Neuronal stem cell (in vitro differentiated cells): ENCODE measurements at regions not wholly inside any gene's neighbourhood (a gene's known extent, or its start where the extent isn't known, plus 50 kb on each side); places are given as distances from the start of the nearest gene placed in this dataset.
"Not testable (repeated sequence)": the region's sequence is repeated elsewhere in the genome, so short reads cannot be mapped to it uniquely, and the experiment has no call there.

Experiments used
- DNase-seq: peaks from one replicate; pipeline ENCODE4 v3.0.0-alpha.2; 2013; ENCODE audit warnings: low spot score
- H2AFZ ChIP-seq: one replicate; pipeline ENCODE4 v1.6.1; 2013; ENCODE audit warnings: mild to moderate bottlenecking, low read length, inconsistent platforms
- H2AK5ac ChIP-seq: 2 replicates; pipeline ENCODE4 v1.6.1; 2013; ENCODE audit warnings: low read depth, mild to moderate bottlenecking, inconsistent platforms, low read length, moderate library complexity, mixed read lengths
- H2BK120ac ChIP-seq: 2 replicates; pipeline ENCODE4 v1.6.1; 2013; ENCODE audit warnings: low read depth, mild to moderate bottlenecking, inconsistent platforms, low read length, moderate library complexity, mixed read lengths
- H2BK12ac ChIP-seq: one replicate; pipeline ENCODE4 v1.6.1; 2013; ENCODE audit warnings: low read length, inconsistent platforms
- H2BK15ac ChIP-seq: 2 replicates; pipeline ENCODE4 v1.6.1; 2013; ENCODE audit warnings: mild to moderate bottlenecking, low read length, inconsistent platforms, mixed read lengths
- H2BK5ac ChIP-seq: one replicate; pipeline ENCODE4 v1.6.1; 2013; ENCODE audit warnings: inconsistent platforms, mild to moderate bottlenecking, low read length, moderate library complexity
- H3K14ac ChIP-seq: one replicate; pipeline ENCODE4 v1.6.1; 2013; ENCODE audit warnings: low read length, inconsistent platforms
- H3K18ac ChIP-seq: 2 replicates; pipeline ENCODE4 v1.6.1; 2013; ENCODE audit warnings: low read length, inconsistent platforms
- H3K23ac ChIP-seq: 2 replicates; pipeline ENCODE4 v1.6.1; 2013; ENCODE audit warnings: low read depth, mild to moderate bottlenecking, mixed read lengths, low read length, inconsistent platforms; ENCODE audit not compliant: poor library complexity
- H3K27ac ChIP-seq: replicated peaks from 3 replicates; pipeline ENCODE4 v1.5.1; 2013; ENCODE audit warnings: low read length, inconsistent platforms
- H3K27me3 ChIP-seq, 3 experiments: 2 replicates each; pipeline ENCODE4 v1.6.1; 2013; ENCODE audit warnings: low read length in 3 of 3, mild to moderate bottlenecking in 2 of 3, inconsistent platforms in 1 of 3, low read depth in 1 of 3, mixed read lengths in 1 of 3, moderate library complexity in 1 of 3; ENCODE audit not compliant: control insufficient read depth in 3 of 3, insufficient read depth in 3 of 3
- H3K36me3 ChIP-seq, 2 donors: replicated peaks in 1 of 2; 2 replicates each; pipeline ENCODE4 v1.6.1; 2013; ENCODE audit warnings: low read length in 2 of 2; ENCODE audit not compliant: control insufficient read depth in 2 of 2, insufficient read depth in 2 of 2
- H3K4ac ChIP-seq: 2 replicates; pipeline ENCODE4 v1.6.1; 2013; ENCODE audit warnings: inconsistent platforms, mild to moderate bottlenecking, low read length, moderate library complexity
- H3K4me1 ChIP-seq, 2 donors: 1 replicate in 1 of 2; 2 replicates in 1 of 2; pipeline ENCODE4 v1.6.1; 2013; ENCODE audit warnings: low read length in 2 of 2, low read depth in 1 of 2; ENCODE audit not compliant: control insufficient read depth in 2 of 2, insufficient read depth in 1 of 2
- H3K4me2 ChIP-seq: one replicate; pipeline ENCODE4 v1.6.1; 2013; ENCODE audit warnings: mild to moderate bottlenecking, low read length, inconsistent platforms; ENCODE audit not compliant: insufficient read depth, poor library complexity, severe bottlenecking
- H3K4me3 ChIP-seq, 2 donors: 2 replicates each; pipeline ENCODE4 v1.5.1; 2013; ENCODE audit warnings: low read length in 2 of 2, mild to moderate bottlenecking in 2 of 2, inconsistent platforms in 1 of 2, moderate library complexity in 1 of 2
- H3K79me1 ChIP-seq: one replicate; pipeline ENCODE4 v1.6.1; 2013; ENCODE audit warnings: low read depth, mild to moderate bottlenecking, inconsistent platforms, low read length, moderate library complexity
- H3K9ac ChIP-seq: one replicate; pipeline ENCODE4 v1.6.1; 2013; ENCODE audit warnings: mild to moderate bottlenecking, low read depth, low read length, inconsistent platforms; ENCODE audit not compliant: poor library complexity
- H3K9me3 ChIP-seq, 2 donors: replicated peaks in 1 of 2; 2 replicates each; pipeline versions ENCODE3 to v1.6.1; 2013; ENCODE audit warnings: low read length in 2 of 2, mild to moderate bottlenecking in 2 of 2, inconsistent platforms in 1 of 2, low read depth in 1 of 2, mixed read lengths in 1 of 2, moderate library complexity in 1 of 2; ENCODE audit not compliant: control insufficient read depth in 2 of 2, insufficient read depth in 1 of 2
- H4K8ac ChIP-seq: one replicate; pipeline ENCODE4 v1.6.1; 2013; ENCODE audit warnings: low read depth, mild to moderate bottlenecking, inconsistent platforms, low read length, moderate library complexity
- H4K91ac ChIP-seq: one replicate; pipeline ENCODE4 v1.6.1; 2013; ENCODE audit warnings: low read length, low read depth, mild to moderate bottlenecking, inconsistent platforms; ENCODE audit not compliant: poor library complexity
- WGBS, 2 donors: extraction: QIAGEN DNeasy Blood & Tissue Kit; methylation state at CpG; one replicate each; pipeline ENCODE4 v1.1.7; 2013; ENCODE audit warnings: missing lambda C conversion rate in 2 of 2, mixed read lengths in 1 of 2; ENCODE audit not compliant: insufficient read length in 2 of 2, insufficient replicate concordance in 1 of 2; ENCODE audit errors: extremely low coverage in 2 of 2; 5-methylcytosine and 5-hydroxymethylcytosine counted together

DNA sequence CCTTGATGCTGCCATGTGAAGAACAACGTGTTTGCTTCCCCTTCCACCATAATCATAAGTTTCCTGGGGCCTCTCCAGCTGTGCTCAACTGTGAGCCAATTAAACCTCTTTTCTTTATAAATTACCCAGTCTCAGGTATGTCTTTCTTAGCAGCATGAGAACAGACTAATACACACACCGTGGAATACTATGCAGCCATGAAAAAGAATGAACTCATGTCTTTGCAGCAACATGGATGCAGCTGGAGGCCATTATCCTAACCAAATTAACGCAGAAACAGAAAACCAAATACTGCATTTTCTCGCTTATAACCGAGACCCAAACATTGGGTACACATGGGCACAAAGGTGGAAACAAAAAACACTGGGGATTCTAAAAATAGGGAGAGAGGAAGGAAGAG is 286.7 kb upstream of the MINDY3 start:
- DNase-seq: no peak
- H3K23ac ChIP-seq: no peak overlapping the region
- no peak overlapping the region for H3K27ac ChIP-seq
- no peak overlapping the region for H3K4me2 ChIP-seq
- H3K36me3 ChIP-seq: no peaks in the 10 kb centered on the region
- no peak overlapping the region for H3K18ac ChIP-seq
- no peak overlapping the region for H3K14ac ChIP-seq
- WGBS, 2 donors: no CpG with 5 or more reads among the region's 5 CpGs
- no peaks in the 10 kb centered on the region for H3K27me3 ChIP-seq
- H3K9me3 ChIP-seq: no peaks in the 10 kb centered on the region
- no peak overlapping the region for H2AFZ ChIP-seq
- H2BK5ac ChIP-seq: no peak overlapping the region
- H4K91ac ChIP-seq: no peak overlapping the region
- H2BK120ac ChIP-seq: no peak overlapping the region
- no peaks in the 10 kb centered on the region for H3K79me1 ChIP-seq
- H3K4ac ChIP-seq: no peak overlapping the region
- H3K9ac ChIP-seq: no peak overlapping the region
- H3K4me3 ChIP-seq: no peak overlapping the region
- H2BK15ac ChIP-seq: no peak overlapping the region
- H2AK5ac ChIP-seq: no peak overlapping the region
- no peaks in the 10 kb centered on the region for H3K4me1 ChIP-seq
- H2BK12ac ChIP-seq: no peak overlapping the region
- no peak overlapping the region for H4K8ac ChIP-seq

DNA sequence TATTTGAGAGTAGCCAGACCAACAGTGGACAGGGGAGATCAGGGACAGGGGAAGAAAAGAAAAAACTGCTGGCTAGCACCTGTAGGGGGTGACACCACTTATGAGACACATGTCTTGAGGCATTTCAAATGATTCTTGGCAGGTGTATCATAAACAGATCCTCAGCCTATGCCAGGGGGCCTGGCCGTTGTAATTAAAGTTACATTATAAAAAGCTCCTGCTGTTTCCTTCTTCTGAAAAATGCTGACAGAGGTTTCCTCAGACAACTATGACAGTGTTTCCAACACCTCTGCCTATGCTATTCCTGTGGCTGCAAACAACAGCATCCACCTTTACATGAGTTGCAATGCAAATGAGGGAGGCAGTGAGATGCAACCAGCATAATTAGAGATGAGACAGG is 281.0 kb upstream of the PTER start:
- Histone ChIP-seq H2BK12ac (no peak overlapping the region), H3K4ac (no peak overlapping the region), H3K9me3 (no peaks in the 10 kb centered on the region), H2BK5ac (no peak overlapping the region), H2AFZ (no peak overlapping the region), H3K79me1 (no peaks in the 10 kb centered on the region), H3K27ac (no peak overlapping the region), H2AK5ac (no peak overlapping the region), H4K8ac (no peak overlapping the region), H3K9ac (no peak overlapping the region), H3K4me1 (no peaks in the 10 kb centered on the region), H3K4me2 (no peak overlapping the region), H3K18ac (no peak overlapping the region), H4K91ac (no peak overlapping the region), H2BK120ac (no peak overlapping the region), H3K14ac (no peak overlapping the region), H3K36me3 (no peaks in the 10 kb centered on the region), H2BK15ac (no peak overlapping the region), H3K4me3 (no peak overlapping the region), H3K27me3 (no peaks in the 10 kb centered on the region), H3K23ac (no peak overlapping the region)
- WGBS, 2 donors: no CpG with 5 or more reads among the region's 1 CpG
- DNase-seq: no peak

DNA sequence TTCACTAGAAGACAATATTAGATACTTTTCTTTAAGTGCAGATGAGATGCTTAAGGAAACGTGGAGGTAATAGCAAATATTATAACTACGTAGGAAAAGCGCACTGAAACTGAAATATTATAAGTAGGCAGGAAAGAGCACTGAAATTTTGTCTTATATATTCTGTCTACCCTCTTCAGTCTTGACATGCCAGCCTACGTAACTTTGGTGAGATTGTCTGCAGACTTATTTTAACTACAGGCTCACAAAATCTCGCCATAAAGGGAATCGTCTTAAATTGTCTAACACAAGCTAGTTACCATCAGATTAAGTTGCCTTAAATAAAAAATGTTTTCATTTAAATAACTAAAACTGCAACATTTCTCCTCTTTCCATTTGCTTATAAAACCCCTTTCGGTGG is 280.1 kb upstream of the PTER start:
- WGBS, 2 donors: no CpG with 5 or more reads among the region's 7 CpGs

DNA sequence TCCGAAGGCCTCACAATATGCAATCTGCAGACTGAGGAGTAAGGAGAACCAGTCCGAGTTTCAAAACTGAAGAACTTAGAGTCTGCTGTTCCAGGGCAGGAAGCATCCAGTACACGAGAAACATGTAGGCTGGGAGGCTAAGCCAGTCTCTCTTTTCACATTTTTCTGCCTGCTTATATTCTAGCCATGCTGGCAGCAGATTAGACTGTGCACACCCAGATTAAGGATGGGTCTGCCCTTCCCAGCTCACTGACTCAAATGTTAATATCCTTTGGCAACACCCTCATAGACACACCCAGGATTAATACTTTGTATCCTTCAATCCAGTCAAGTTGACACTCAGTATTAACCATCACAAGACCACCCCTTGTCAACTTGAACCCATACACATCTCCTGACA is 271.7 kb upstream of the PTER start:
- H2BK12ac ChIP-seq, H3K4me3 ChIP-seq, H3K79me1 ChIP-seq, H4K8ac ChIP-seq, H3K27ac ChIP-seq, H3K4me2 ChIP-seq, H3K23ac ChIP-seq, H2BK15ac ChIP-seq, H2AFZ ChIP-seq, H3K27me3 ChIP-seq, H4K91ac ChIP-seq, H3K9ac ChIP-seq, H2BK120ac ChIP-seq, H3K18ac ChIP-seq, H3K4me1 ChIP-seq, H3K4ac ChIP-seq, DNase-seq, H3K36me3 ChIP-seq, H2AK5ac ChIP-seq, H3K14ac ChIP-seq, H2BK5ac ChIP-seq, H3K9me3 ChIP-seq: not testable (repeated sequence)
- no CpG with 5 or more reads among the region's 3 CpGs for WGBS, 2 donors

More for the DNA sequence above, 280.1 kb upstream of the PTER start:
- no peak overlapping the region for H4K91ac ChIP-seq
- no peak overlapping the region for H2BK12ac ChIP-seq
- H3K4me2 ChIP-seq: no peak overlapping the region
- H3K23ac ChIP-seq: no peak overlapping the region
- H2BK15ac ChIP-seq: no peak overlapping the region
- no peak overlapping the region for H3K18ac ChIP-seq
- no peak overlapping the region for H2AFZ ChIP-seq
- no peaks in the 10 kb centered on the region for H3K36me3 ChIP-seq
- no peak overlapping the region for H3K4ac ChIP-seq
- H3K4me1 ChIP-seq: no peaks in the 10 kb centered on the region
- no peaks in the 10 kb centered on the region for H3K27me3 ChIP-seq
- H2BK120ac ChIP-seq: no peak overlapping the region
- no peak overlapping the region for H2BK5ac ChIP-seq
- no peaks in the 10 kb centered on the region for H3K9me3 ChIP-seq
- no peak overlapping the region for H2AK5ac ChIP-seq
- no peak overlapping the region for H4K8ac ChIP-seq
- H3K9ac ChIP-seq: no peak overlapping the region
- no peak for DNase-seq
- no peak overlapping the region for H3K14ac ChIP-seq
- H3K79me1 ChIP-seq: no peaks in the 10 kb centered on the region
- H3K27ac ChIP-seq: no peak overlapping the region
- no peak overlapping the region for H3K4me3 ChIP-seq
